Suppressor macrophage treated with lipopolysaccharide for 4 hours (primary cell): ENCODE measurements at regions not wholly inside any gene's neighbourhood (a gene's known extent, or its start where the extent isn't known, plus 50 kb on each side); places are given as distances from the start of the nearest gene placed in this dataset.
"Not testable (repeated sequence)": the region's sequence is repeated elsewhere in the genome, so short reads cannot be mapped to it uniquely, and the experiment has no call there.

Experiments
- DNase-seq: peaks from one replicate; pipeline ENCODE4 v3.0.0-alpha.2; 2020

DNA sequence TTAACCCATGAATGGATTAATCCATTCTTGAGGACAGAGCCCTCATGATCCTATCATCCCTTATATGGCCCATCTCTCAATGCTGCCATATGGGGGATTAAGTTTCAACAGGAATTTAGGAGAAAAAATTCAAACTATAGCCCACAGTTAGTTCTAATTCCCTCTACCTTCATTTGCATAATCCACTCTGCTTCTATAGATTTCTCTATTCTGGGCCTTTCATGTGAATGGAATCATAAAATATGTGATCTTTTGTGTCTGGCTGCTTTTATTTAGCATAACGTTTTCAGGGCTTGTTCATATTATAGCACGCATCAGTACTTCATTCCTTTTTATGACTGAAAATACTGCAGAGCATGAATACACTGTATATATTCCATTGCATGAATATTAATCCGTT is 55.4 kb downstream of the CTSL start:
- DNase-seq = no peak

DNA sequence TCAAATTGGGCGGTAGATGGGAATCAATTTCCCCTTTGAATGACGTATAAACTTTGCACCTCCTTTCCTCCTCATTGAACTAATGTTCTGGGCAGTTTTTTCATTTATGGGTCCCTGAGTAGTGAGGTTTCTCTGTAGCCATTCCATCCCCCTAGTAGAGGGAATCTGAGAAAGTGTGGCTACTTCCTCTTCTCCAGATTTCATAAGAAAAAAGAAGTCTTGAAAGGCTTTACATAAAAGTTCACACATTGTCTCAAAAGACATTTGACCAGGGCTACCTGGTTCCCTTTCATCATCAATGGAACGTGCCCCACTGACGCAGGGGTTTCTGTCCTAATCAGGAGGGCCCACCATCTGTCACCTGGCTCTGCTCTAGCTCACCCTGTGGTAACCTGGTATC is 57.3 kb downstream of the CTSL start:
- peak; percentile 29 for DNase-seq

DNA sequence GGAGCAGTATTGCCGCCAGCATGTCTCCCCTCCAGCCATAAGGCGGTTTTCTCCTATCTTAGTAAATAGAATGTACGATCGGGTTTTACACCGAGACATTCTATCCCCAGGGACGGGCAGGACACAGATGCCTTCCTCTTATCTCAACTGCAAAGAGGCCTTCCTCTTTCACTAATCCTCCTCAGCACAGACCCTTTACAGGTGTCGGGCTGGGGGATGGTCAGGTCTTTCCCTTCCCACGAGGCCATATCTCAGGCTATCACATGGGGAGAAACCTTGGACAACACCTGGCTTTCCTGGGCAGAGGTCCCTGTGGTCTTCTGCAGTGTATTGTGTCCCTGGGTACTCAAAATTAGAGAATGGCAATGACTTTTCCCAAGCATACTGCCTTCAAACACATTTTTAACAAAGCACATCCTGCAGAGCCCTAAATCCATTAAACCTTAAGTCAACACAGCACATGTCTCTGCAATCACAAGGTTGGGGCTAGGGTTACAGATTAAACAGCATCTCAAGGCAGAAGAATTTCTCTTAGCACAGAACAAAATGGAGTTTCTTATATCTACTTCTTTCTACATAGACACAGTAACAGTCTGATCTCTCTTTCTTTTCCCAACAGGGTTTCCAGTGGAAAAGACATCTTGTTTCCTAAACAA is 59.5 kb downstream of the CTSL start:
- DNase-seq = not testable (repeated sequence)

DNA sequence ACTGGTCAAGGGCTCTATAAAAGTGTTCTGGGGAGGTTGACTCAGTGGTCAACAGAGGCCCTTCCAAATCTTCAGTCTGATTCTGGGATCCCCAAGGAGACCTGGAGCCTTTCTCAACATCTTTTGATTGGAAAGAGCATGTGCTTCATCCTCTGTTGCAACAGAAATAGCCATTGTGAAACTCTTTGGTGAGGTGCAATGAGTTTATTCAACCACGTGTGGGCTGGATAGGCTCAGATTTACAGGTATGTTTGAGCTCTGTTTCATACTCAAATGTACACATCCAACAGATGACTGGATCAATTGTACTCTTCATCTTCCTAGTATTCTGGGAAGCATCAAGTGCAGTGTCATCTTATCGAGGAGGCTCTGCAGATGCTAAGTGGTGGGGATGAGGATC is 60.5 kb downstream of the CTSL start:
- DNase-seq = no peak

DNA sequence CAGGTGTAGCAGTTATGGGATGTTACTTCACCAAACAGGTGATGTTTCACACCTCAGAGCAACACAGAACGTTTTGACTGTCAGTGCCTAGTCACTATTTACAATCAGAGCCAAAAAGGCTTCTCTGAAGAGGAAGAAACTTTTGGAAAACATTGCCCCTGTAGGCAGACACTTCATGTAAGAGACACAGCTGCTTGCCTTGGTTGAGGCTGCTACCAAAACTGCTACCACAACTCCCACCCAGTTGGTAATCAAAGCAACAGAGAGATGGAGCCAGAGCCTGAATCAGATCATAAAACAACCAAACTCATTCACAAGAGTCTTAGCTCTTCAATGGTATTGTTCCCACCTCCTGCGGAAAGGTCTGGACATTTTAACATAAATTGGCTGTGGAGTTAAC is 61.0 kb downstream of the CTSL start:
- DNase-seq = no peak

DNA sequence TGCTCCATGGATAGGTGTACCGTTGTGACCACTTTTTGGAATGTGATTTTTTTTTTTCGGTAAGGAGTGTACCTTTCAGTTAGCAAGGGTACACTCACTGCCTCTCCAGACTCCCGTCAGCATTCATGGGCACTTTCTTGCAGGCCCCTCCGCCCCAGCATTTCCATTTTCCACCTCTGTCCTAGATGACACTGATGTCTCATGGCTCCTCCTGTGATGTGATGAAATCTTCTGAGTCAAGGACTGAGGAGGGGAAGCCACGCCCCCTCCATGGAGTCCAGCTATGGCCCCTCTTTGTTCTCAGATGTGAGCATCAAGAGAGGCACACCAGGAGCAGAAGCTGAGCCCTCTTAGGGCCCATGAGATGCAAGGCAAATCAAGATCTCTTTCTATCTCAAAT is 61.8 kb downstream of the CTSL start:
- peak; percentile 48 for DNase-seq

DNA sequence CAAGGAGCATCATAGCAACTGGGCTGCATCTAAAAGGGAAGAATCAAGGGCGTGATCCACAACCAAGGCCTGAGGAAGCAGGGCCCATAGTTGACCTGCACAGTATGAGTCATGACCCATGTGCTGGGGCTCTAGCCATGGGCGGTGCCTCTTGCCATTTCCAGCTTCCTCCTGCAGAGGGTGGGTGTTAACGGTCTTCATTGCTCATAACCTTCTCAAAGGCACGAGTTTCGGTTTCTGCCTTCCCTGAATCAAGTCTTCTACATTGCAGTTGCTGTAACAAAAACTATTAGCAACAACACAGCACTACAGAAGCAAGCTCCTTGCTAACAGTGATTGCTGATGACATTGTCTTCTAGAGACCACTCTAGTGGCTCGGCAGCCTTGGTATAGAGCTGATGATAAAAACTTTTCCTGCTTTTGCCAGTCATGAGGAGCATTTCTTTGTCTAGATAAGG is 66.9 kb downstream of the CTSL start:
- DNase-seq = peak; percentile 99

DNA sequence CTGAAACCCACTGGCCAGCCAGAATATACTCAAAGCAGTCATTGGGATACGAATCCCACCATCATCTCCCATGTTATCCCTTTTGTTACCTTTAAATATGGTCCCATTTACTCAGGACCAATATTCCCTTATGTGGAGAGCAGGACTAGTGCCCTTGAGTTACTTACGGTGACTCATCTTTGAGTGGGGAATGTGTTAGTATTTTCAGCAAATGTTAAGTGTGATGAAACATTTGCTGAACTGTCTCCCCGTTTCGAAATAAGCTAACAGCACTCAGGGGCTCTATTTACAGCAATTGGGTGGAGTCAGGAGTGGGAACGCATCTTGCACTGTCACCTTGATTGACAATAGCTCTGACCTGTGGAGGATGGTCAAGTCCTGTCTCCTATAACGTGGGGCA is 67.4 kb downstream of the CTSL start:
- DNase-seq = peak; percentile 95

DNA sequence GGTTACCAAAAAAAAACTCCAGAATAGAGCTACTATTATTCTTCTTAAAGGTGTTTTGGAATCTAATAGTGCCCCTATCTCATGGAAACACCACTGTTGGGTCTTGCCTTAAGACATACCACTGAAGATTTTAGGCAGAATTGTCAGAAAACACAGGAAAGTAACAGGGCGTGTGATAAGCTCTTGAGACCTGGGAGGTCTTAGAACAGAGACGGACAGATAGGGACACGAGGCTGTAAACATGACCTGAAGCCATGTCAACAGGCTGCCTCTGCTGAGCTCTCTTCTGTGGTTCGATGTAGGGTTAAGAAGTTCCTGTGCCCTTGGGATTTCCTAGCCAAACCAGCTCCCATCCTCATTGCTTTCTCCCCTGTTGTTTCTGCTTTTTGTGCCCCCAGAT is 69.3 kb downstream of the CTSL start:
- no peak for DNase-seq

DNA sequence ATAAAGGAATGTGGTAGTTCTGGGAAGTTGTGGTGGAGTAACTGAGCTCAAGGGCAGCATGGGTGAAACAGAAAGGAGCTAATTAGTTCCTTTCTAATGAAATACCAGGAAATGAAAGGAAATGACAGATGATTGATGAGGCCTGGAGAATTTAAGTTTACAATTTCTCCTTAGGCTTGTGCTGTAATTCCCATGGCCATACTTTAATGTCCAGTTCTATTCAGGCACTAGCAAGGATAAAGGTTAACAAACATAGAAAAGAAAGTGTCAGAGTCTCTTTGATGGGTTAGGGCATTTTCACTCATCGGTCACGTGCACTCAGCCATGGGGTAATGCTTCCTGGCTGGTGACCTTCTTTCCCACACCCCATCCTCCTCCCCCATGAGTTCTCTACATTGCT is 70.3 kb downstream of the CTSL start:
- DNase-seq = peak; percentile 71

DNA sequence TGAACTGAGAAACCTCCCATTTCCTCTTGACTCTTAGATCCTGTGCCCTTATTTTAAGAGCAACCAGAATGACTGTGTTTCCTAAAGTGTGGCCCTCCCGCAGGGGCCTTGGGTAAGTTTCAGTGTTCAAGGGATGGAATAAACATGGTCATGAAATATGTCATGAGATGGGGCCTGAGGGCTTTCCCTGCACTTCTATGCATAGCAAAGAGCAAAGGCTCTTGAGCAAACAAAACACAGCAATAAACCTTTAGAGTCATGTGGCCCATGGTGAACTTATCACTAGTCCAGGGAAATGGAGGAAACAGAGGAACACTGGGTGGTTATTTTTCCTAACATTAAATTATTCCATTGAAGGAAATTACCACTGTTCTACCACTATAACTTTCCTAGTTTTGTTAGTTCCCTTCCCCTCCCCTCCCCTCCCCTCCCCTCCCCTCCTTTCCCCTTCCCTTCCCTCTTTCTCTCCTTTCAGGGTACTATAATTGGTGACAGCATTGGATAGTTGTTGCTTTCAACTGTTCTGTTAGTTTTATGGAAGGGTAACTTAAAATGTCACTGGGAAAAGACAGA is 72.4 kb downstream of the CTSL start:
- peak; percentile 55 for DNase-seq

DNA sequence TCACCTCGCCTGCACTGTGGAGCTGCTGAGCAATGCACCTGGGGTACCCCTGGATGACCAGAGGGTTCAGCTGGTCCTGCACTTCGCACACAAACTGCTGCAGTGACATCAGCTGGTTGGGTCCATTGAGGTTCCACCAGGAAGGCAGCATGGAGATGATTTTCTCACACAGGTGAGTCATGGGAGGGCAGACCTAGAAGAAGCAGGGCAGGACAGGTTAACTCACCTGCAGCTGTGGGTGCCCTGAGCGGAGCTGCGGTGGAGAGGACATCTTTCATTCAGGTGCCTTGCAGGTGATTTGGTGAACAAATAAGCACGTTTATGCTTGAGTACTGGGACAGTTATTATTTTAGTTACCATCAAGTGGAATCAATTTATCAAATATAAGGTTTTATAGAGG is 73.6 kb downstream of the CTSL start:
- no peak for DNase-seq

DNA sequence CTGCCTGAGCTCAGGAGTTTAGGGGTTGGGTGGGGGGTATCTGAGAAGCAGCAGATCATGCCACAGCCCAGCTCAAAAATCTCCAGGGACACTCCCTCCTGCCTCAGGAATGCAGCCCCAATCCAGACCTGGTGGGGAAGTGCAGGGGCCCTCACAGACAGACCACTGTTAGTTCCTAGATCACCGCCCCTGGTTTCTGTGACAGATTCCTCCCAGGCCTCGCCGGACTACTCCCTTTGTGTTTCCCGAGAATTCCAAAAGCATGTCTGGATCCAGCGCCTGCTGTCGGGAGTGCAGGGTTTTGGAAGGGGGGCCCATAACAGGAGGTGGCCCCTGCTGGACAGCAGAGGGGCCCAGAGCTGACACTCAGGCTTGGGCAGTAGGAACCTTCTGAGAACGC is 74.5 kb downstream of the CTSL start:
- DNase-seq = no peak

DNA sequence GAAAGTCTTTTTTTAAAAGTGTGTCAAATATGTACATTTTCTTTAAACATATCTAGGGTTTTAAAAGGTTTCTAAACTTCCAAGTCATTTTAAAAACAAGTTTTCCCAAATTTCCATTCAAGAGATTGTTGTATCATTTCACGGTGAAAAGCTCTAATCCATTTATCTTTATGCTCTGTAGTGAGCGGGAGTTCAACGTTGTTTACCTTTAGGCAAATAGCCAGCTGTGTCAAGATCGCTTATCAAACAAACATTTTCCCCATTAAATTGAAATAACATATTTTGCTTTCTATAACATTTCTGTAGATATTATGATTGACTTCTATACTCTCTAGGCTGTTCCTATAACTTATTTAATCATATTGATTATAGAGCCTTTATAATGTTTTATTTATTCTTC is 75.1 kb downstream of the CTSL start:
- no peak for DNase-seq

DNA sequence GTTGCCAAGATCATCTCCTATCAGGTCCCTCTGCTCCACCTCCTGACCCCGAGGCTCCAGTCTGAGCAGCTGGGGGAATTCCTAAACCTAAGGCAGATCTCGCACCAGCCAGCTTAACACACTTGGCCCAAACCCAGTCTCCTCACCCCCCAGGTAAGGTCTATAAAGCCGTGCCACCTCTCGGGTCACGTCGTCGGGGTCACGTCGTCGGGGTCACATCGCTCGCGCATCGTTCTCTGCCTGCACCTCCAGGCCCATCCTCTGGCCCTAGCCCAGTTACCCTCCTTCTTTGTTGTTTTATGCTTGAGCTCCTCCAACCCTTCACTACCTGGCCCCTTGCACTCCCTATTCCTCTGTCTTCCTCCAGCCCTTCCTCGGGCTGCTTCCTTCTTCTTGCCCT is 77.2 kb downstream of the CTSL start:
- DNase-seq = no peak

DNA sequence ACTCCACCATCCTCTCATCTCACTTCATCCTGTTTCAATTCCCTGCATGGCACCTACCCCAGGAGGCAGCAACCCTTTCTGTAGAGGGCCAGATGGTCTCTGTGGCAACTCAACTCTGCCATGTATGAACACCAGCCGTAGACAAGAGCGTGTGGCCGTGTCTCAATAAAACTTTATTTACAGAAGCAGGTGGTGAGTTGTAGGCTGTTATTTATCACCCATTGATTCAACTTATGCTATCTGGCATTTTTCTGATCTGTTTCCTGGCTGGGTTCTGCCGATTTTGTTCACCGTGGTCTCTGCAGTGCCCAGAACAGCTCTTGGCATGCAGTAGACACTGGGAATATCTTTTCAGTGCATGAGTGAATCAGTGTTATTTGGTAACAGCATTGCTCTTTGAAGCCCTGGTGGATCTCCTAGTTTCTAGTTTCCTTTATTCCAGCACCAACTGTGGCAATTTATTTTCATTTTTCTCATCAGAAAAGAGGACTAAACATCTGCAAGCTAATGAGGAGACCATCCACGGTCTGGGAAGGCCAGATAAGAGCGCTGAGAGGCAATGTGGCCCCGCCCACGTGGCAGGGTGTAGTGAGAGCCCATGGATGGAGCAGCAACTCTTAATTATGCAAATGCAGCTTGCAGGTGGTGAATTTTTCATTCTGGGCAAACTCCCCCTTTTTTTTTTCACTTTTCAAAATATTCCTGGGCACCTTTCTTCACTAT is 77.9 kb downstream of the CTSL start:
- no peak for DNase-seq

DNA sequence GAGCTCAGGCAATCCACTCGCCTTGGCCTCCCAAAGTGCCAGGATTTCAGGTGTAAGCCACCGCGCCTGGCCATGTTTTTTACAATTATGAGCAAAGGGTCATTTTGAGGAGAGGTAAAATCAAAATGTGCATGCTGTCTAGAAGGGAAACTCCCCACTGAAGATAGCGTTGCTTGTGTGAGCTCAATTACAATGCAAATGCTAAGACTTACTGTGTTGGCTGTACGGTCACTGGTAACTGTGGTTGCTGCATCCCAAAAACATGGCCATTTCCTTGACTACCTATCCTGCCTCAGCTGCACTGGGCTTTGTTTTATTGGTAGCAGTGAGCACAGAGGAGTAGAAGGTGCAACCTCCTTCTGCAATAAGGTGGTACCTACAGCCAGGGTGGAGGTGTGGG is 77.4 kb upstream of the SPATA31E1 start:
- no peak for DNase-seq

DNA sequence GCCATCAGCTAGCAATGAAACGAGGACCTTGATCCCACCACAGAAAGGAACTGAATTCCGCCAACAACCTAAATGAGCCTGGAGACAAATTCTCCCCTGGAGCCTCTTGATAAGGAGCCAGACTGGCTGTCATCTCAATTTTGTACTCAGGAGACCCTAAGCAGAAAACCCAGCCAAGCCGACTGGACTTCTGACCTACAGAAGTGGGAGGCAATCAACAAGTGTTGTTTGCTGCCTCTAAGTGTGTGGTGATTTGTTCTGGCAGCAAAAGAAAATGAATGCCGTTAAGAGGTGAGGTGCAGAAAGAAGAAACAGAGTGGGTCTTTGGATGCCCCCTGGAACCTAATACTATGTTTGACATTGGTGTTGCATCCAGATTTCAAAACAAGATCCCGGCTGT is 72.7 kb upstream of the SPATA31E1 start:
- no peak for DNase-seq

DNA sequence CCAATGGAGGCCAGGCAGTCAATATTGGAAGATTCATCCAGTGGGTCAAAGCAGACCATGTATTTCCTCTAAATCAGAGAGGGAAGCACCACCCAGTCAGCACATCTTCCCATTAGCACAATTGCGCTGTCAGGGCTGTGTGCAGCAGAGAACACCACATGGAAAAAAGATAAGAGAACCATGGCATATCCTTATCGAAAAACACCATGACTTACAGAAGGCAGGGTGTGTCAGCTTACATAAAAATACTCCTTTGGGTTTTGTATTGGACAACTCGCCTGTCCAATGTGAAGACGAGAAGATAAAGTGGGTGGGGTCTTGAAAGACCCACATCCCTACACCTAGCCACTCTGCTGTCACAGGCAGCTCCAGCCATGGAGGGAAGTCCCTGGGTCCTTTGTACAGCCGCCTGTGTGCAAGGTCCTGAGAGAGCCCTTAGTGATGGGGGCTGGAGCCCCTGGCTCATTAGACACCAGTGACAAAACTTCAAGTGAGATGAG is 71.9 kb upstream of the SPATA31E1 start:
- DNase-seq = no peak

DNA sequence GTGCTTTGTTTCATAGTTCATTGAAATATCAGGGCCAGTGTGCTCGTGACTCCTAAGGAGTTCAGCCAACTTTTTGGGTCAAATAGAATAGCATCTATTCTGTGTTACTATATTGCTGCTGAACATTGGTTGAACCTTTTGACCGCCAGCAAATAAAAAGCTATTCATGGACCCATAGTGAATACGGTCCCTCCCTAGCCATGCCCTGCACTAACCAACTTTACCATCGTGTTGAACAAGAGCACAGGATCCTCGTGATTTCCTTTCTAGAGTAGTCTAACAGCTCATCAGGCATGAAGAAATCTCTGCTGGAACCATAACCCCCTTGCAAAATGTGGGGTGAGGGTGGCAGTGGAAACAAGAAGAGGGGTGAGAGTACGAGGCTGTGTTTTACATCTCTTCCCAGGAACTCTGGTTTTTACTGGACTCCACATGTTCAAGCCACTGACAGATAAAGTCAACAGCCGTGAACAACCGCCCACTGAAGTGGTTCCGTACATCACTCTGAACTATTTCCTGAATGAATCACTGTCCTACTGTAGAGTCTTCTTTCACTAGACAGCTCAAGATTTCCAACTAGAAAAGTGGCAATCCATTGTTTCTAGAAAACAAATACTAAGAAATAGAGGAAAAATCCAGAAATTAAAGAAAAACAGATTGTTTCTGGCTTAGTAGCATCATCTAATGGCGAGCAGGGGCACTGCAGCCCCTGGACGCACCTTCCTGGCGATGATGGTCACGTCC is 70.1 kb upstream of the SPATA31E1 start:
- DNase-seq = peak; percentile 82

DNA sequence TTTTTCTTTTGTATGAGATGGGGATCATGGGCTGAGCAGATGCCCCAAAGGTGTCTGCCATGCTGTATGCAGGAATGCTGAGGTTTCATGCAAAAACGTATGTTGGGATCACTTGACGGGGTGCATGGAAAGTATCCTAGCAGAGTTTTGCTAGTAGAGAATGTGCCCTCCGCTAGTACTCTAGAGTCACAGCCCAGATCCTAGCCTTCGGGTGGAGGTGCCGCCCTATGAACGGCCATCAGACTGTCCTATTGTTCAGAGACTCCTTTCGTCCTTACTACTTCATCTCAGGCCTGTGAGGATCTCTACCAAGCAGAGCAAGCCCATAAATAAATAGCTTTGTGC is 69.6 kb upstream of the SPATA31E1 start:
- no peak for DNase-seq

DNA sequence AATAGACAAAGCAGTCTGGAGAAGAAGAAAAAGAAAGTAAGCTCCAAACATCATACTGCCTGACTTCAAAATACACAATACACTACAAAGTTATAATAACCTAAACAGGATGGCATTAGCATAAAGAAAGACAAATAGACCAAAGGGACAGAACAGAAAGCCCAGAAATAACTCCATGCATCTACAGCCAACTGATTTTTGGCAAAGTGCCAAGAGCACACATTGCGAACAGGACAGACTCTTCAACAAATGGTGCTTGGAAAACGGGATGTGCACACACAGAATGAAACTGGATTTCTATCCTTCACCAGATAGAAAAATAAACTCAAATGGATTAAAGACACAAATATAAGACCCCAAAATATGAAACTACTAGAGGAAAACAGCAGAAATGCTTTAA is 66.6 kb upstream of the SPATA31E1 start:
- peak; percentile 43 for DNase-seq

DNA sequence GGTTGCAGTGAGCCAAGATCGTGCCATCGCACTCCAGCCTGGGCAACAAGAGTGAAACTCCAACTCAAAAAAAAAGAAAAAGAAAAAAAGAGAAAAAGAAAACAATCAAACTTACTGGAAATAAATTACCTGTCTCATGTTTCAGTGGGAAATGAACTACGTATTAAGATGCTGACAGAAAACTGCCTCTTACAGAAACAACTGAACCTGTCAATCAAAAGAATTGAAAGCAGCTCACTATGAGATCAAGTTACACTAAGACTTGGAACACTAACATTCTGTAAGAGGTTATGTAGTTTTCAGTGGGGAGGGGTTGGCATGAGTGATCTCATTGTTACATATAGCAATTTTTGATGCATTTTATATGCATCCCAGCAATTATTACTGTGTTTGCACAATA is 64.4 kb upstream of the SPATA31E1 start:
- DNase-seq = no peak
